Brain microvascular endothelial cell (primary cell): ENCODE measurements at regions not wholly inside any gene's neighbourhood (a gene's known extent, or its start where the extent isn't known, plus 50 kb on each side); places are given as distances from the start of the nearest gene placed in this dataset.

Experiments
- DNase-seq: peaks from one replicate; pipeline ENCODE4 v3.0.0-alpha.2; 2020
- H3K27ac ChIP-seq: fragments of 250-450 bp; sonication (Bioruptor Pico); 2 replicates; pipeline ENCODE4 v1.5.1; 2020; ENCODE audit warnings: mild to moderate bottlenecking, moderate library complexity
- H3K27me3 ChIP-seq: fragments of 250-450 bp; sonication (Bioruptor Pico); replicated peaks from 2 replicates; pipeline ENCODE4 v1.5.1; 2020; ENCODE audit warnings: mild to moderate bottlenecking
- H3K36me3 ChIP-seq: fragments of 250-450 bp; sonication (Bioruptor Pico); replicated peaks from 2 replicates; pipeline ENCODE4 v1.5.1; 2020; ENCODE audit warnings: mild to moderate bottlenecking
- H3K4me3 ChIP-seq: 2 replicates; pipeline ENCODE4 v1.5.1; 2011; ENCODE audit warnings: low read depth, mild to moderate bottlenecking, control low read depth, low read length, moderate library complexity
- CTCF ChIP-seq: IDR thresholded peaks from 2 replicates; pipeline ENCODE4 v1.5.1; 2011; ENCODE audit warnings: low read depth, mild to moderate bottlenecking, moderate library complexity, low read length, control low read depth, inconsistent platforms; ENCODE audit errors: missing control alignments
- in situ Hi-C: cut with HindIII; loops from 2 replicates; pipeline ENCODE4 v1.10.0; 2017; ENCODE audit warnings: low sequenced_read_pairs, low pct_ligation_motif_present

- Histone ChIP-seq H3K36me3 (no peaks in the 10 kb centered on the region), H3K4me3 (no peak overlapping the region), H3K27ac (no peak overlapping the region), H3K27me3 (no peaks in the 10 kb centered on the region)
- no peak for TF ChIP-seq CTCF
- DNase-seq: no peak
- in situ Hi-C loops: no loop called here
Measured at GRCh38 chrY:19521976-19522375, 222.6 kb downstream of the KDM5D start.

DNA sequence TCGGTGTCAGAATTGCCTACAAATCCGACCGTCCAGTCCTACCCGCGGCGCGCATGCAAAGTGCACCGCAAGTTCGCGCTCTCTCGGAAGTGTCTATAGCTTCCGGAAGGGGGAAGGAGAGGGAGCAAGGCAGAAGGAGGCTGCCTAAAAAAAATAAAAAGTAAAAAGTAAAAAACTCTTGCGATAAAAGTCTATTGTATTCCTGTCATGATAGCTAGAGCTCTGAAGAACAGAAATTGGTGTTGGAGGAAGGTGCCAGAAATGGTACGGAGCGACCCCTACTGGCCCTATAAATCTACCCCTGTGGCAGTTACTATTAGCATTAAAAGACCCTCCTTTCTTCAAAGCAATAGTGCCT is 241.5 kb downstream of the KDM5D start:
- in situ Hi-C loops: no loop called here
- no peak for TF ChIP-seq CTCF
- Histone ChIP-seq H3K27ac (no peak overlapping the region), H3K27me3 (no peaks in the 10 kb centered on the region), H3K4me3 (no peak overlapping the region), H3K36me3 (no peaks in the 10 kb centered on the region)
- DNase-seq: no peak

- H3K4me3 ChIP-seq: no peak overlapping the region
- in situ Hi-C loops: no loop called here
- no peak for TF ChIP-seq CTCF
- DNase-seq: no peak
- no peaks in the 10 kb centered on the region for H3K27me3 ChIP-seq
- H3K27ac ChIP-seq: no peak overlapping the region
- H3K36me3 ChIP-seq: no peaks in the 10 kb centered on the region
Measured at GRCh38 chrY:19502169-19503091, 242.1 kb downstream of the KDM5D start.

GRCh38 chrY:19498556-19498955 is 246.0 kb downstream of the KDM5D start:
- H3K4me3 ChIP-seq: no peak overlapping the region
- H3K36me3 ChIP-seq: no peaks in the 10 kb centered on the region
- no peak for DNase-seq
- in situ Hi-C loops: no loop called here
- TF ChIP-seq CTCF: no peak
- no peaks in the 10 kb centered on the region for H3K27me3 ChIP-seq
- no peak overlapping the region for H3K27ac ChIP-seq

DNA sequence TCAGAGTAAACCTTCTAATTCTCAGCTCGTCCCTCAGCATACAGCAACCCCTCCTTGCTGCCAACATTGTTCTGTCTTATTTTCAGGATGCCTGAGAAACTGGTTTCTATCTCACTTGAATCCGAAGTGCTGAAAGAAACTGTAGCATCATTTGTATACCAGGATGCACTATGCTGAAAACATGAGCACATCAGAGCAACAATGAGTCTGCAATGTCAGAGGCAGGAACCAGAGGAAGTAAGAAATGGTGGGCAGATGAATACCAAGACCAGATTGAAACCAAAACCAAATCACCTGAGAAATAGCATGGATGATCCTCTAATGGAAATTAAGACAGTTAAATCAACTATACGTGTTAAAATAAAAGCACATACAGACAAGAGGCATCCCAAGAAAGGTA is 257.0 kb downstream of the KDM5D start:
- Histone ChIP-seq H3K27ac (no peak overlapping the region), H3K27me3 (no peaks in the 10 kb centered on the region), H3K36me3 (no peaks in the 10 kb centered on the region), H3K4me3 (no peak overlapping the region)
- TF ChIP-seq CTCF: no peak
- in situ Hi-C loops: no loop called here
- no peak for DNase-seq

DNA sequence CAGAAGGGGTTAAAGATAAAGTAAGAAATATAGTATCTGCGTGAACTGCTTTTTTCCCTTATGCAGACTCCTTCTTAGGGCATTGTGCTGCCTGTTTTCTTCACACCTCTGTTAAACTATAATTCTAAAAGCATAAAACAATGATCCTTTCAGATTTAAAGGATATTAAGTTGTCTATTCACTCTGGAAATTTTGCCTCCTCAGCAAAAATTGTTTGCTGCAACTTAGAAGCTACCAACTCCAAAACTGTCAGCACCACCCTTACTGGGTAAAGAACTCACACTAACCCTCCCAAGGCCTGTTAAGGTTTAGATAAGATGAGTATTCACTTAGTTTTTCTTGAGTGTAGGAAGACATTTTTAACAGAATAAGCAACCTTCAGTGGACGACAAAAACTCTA is 259.5 kb downstream of the KDM5D start:
- in situ Hi-C loops: no loop called here

More for the DNA sequence above, 259.5 kb downstream of the KDM5D start:
- TF ChIP-seq CTCF: no peak
- Histone ChIP-seq H3K4me3 (no peak overlapping the region), H3K27me3 (no peaks in the 10 kb centered on the region), H3K27ac (no peak overlapping the region), H3K36me3 (no peaks in the 10 kb centered on the region)
- DNase-seq: no peak
